WTC11 (cell line): ENCODE measurements at regions not wholly inside any gene's neighbourhood (a gene's known extent, or its start where the extent isn't known, plus 50 kb on each side); places are given as distances from the start of the nearest gene placed in this dataset.

Experiments used
- E2F5 ChIP-seq: sonication (generic); formaldehyde crosslinking; IDR thresholded peaks from 2 replicates; pipeline ENCODE4 v1.8.1; 2022; ENCODE audit warnings: mild to moderate bottlenecking, moderate library complexity, missing genetic modification reagents
- ETV6 ChIP-seq: sonication (generic); formaldehyde crosslinking; IDR thresholded peaks from 2 replicates; pipeline ENCODE4 v1.8.1; 2022; ENCODE audit warnings: mild to moderate bottlenecking, missing genetic modification reagents
- FOXK1 ChIP-seq: sonication (generic); formaldehyde crosslinking; IDR thresholded peaks from 2 replicates; pipeline ENCODE4 v1.8.0; 2022; ENCODE audit warnings: mild to moderate bottlenecking, moderate library complexity, missing genetic modification reagents

GRCh38 chr1:221415651-221416050, 326.2 kb downstream of the DUSP10 start:
- no peak for TF ChIP-seq FOXK1 (CRISPR knock-in tag)
- TF ChIP-seq E2F5 (CRISPR knock-in tag) = no peak
- no peak for TF ChIP-seq ETV6 (CRISPR knock-in tag)
